Immature natural killer cell (primary cell): ENCODE measurements at regions not wholly inside any gene's neighbourhood (a gene's known extent, or its start where the extent isn't known, plus 50 kb on each side); places are given as distances from the start of the nearest gene placed in this dataset.
A peak's percentile ranks its signal among the peaks of the same experiment; 100 is the strongest.
"Not testable (repeated sequence)": the region's sequence is repeated elsewhere in the genome, so short reads cannot be mapped to it uniquely, and the experiment has no call there.

Source experiments
- DNase-seq, 3 donors: peaks; one replicate each; pipeline ENCODE4 v3.0.0; 2022; ENCODE audit warnings: mixed read lengths in 1 of 3
- H3K27ac Mint-ChIP-seq, 6 donors: one replicate each; pipeline ENCODE4 v1.8.0; 2020; ENCODE audit warnings: mixed read lengths in 6 of 6, mild to moderate bottlenecking in 5 of 6, inconsistent platforms in 4 of 6, moderate library complexity in 3 of 6
- H3K27me3 Mint-ChIP-seq, 3 donors: one replicate each; pipeline ENCODE4 v1.8.0; 2020 to 2021; ENCODE audit warnings: low read depth in 3 of 3, mild to moderate bottlenecking in 3 of 3, mixed read lengths in 3 of 3, moderate library complexity in 3 of 3, inconsistent platforms in 1 of 3
- H3K36me3 Mint-ChIP-seq, 3 donors: one replicate each; pipeline ENCODE4 v1.8.0; 2020; ENCODE audit warnings: mixed read lengths in 3 of 3, inconsistent platforms in 2 of 3, mild to moderate bottlenecking in 2 of 3
- H3K4me1 Mint-ChIP-seq, 2 donors: one replicate each; pipeline ENCODE4 v1.8.0; 2020; ENCODE audit warnings: inconsistent platforms in 2 of 2, mild to moderate bottlenecking in 2 of 2, mixed read lengths in 2 of 2, moderate library complexity in 1 of 2
- H3K4me3 Mint-ChIP-seq, 5 donors: one replicate each; pipeline ENCODE4 v1.8.0; 2020; ENCODE audit warnings: mild to moderate bottlenecking in 5 of 5, mixed read lengths in 5 of 5, inconsistent platforms in 3 of 5, moderate library complexity in 3 of 5
- H3K9me3 Mint-ChIP-seq, 6 donors: one replicate each; pipeline ENCODE4 v1.8.0; 2020; ENCODE audit warnings: mild to moderate bottlenecking in 6 of 6, mixed read lengths in 6 of 6, inconsistent platforms in 4 of 6, moderate library complexity in 3 of 6

DNA sequence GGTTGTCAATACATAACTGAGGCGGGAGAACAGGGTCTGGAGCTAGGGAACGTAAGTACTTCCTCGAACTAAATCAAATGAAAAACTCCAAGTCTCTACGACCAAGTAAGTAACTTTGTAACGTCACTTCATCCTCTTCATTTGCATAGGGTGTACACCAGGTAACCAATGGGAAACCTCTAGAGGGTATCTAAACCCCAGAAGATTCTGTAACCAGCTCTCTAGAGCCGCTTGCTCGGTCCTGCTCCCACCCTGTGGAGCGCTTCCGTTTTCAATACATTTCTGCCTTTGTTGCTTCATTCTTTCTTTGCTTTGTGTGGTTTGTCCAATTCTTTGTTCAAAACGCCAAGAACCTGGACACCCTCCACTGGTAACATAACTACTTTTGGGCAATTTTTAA lies 133.5 kb upstream of the TMEM170B start:
- H3K4me1 Mint-ChIP-seq: peaks cover 11 to 16% of the 10 kb centered on the region in 2 donors

DNA sequence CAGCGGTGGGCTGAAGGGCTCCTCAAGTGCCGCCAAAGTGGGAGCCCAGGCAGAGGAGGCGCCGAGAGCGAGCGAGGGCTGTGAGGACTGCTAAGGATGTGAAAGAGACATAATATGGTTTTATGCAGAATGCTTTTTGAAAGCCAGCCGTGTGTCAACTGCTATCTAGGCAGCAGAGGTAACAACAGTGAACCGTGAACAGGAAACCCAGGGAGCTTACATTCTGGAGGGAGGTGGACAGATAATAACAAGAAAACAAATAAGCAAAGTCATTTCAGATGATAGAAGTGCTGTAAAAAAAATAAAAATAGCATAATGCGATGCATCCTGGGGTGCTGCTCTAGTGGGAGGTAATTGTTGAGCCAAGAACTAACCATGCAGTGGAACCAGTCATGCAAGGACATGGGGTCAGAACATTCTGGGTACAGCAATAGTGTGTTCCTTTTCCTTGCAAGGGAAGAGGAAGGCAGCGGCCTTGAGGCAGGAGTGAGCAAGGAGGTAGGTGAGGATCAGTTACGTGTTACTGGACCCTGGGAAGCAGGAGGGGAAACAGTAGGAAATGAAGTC lies 134.4 kb upstream of the TMEM170B start:
- DNase-seq: no peak
- Mint-ChIP-seq H3K27me3 (peaks cover 0 to 3% (median 0%) of the 10 kb centered on the region in 3 donors), H3K9me3 (no peaks in the 10 kb centered on the region), H3K4me3 (no peak overlapping the region), H3K27ac (no peak overlapping the region), H3K4me1 (peaks cover 11 to 16% of the 10 kb centered on the region in 2 donors), H3K36me3 (peaks cover 0 to 3% (median 0%) of the 10 kb centered on the region in 3 donors)

More for the DNA sequence above, 133.5 kb upstream of the TMEM170B start:
- H3K4me3 Mint-ChIP-seq: no peak overlapping the region
- H3K9me3 Mint-ChIP-seq: no peaks in the 10 kb centered on the region
- no peak for DNase-seq
- H3K27ac Mint-ChIP-seq: no peak overlapping the region
- no peaks in the 10 kb centered on the region for H3K27me3 Mint-ChIP-seq
- peaks cover 0 to 3% (median 0%) of the 10 kb centered on the region in 3 donors for H3K36me3 Mint-ChIP-seq

DNA sequence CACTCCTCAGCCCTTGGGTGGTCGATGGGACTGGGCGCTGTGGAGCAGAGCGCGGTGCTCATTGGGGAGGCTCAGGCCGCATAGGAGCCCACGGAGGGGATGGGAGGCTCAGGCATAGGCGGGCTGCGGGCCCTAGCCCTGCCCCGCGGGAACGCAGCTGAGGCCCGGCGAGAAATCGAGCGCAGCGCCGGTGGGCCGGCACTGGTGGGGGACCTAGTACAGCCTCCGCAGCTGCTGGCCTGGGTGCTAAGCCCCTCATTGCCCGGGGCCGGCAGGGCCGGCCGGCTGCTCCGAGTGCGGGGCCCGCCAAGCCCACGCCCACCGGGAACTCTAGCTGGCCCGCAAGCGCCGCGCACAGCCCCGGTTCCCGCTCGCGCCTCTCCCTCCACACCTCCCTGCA lies 135.0 kb upstream of the TMEM170B start:
- H3K36me3 Mint-ChIP-seq: not testable (repeated sequence)

DNA sequence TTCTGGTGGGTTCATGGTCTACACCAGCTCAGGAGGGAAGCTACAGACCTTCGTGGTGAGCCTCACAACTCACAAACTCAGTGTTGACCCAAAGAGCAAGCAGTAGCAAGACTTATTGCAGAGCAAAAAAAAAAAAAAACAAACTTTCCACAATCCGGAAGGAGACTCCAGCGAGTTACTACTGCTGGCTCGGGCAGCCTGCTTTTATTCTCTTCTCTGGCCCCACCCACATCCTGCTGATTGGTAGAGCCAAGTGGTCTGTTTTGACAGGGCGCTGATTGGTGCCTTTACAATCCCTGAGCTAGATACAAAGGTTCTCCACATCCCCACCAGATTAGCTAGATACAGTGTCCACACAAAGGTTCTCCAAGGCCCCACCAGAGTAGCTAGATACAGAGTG lies 135.6 kb upstream of the TMEM170B start:
- peaks cover 11 to 16% of the 10 kb centered on the region in 2 donors for H3K4me1 Mint-ChIP-seq
- H3K27me3 Mint-ChIP-seq, DNase-seq, H3K4me3 Mint-ChIP-seq, H3K27ac Mint-ChIP-seq, H3K9me3 Mint-ChIP-seq, H3K36me3 Mint-ChIP-seq: not testable (repeated sequence)

More for the DNA sequence above, 135.0 kb upstream of the TMEM170B start:
- peaks cover 11 to 16% of the 10 kb centered on the region in 2 donors for H3K4me1 Mint-ChIP-seq
- not testable (repeated sequence) for H3K27me3 Mint-ChIP-seq, H3K27ac Mint-ChIP-seq, DNase-seq, H3K4me3 Mint-ChIP-seq, H3K9me3 Mint-ChIP-seq

DNA sequence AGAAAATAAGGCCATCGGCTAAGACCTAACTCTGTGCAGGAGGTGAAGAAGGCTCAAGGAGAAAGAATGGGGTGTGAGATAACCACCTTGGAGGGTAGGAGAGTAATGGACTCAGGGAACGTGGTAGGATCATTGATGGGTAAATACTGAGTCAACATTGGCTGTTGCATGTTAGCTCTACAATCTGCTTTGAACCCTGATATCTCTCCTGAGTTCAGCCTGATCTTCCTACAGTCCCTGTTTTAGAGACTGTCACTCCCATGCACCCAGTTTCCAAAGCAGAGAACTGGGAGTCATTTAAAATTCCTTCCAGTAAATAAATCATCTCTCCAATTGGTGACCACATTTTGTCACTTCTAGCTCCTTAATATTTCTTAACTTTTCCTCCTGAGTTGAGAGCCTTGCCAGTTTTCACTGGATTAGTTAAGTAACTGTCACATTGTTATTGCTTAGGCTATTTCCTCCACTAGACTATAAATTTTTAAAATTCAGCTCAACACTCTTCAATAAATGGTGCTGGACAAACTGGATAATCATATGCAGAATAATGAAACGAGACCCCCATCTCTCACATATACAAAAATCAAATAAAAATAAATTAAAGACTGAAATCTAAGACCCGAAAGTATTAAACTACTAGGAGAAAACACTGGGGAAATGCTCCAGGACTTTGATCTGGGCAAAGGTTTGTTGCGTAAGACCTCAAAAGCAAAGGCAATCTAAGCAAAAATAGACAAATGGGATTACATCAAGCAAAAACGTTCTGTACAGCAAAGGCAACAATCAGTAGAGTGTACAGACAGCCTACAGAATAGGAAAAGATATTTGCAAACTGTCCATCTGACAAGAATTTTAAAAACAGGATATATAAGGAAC lies 138.9 kb upstream of the TMEM170B start:
- peaks cover 3 to 5% (median 4%) of the 10 kb centered on the region in 3 donors for H3K27me3 Mint-ChIP-seq
- no peak for DNase-seq
- H3K4me3 Mint-ChIP-seq: no peak overlapping the region
- no peaks in the 10 kb centered on the region for H3K9me3 Mint-ChIP-seq
- H3K36me3 Mint-ChIP-seq: peaks cover 0 to 11% (median 0%) of the 10 kb centered on the region in 3 donors
- peaks cover 0 to 2% of the 10 kb centered on the region in 2 donors for H3K4me1 Mint-ChIP-seq
- H3K27ac Mint-ChIP-seq: no peak overlapping the region

DNA sequence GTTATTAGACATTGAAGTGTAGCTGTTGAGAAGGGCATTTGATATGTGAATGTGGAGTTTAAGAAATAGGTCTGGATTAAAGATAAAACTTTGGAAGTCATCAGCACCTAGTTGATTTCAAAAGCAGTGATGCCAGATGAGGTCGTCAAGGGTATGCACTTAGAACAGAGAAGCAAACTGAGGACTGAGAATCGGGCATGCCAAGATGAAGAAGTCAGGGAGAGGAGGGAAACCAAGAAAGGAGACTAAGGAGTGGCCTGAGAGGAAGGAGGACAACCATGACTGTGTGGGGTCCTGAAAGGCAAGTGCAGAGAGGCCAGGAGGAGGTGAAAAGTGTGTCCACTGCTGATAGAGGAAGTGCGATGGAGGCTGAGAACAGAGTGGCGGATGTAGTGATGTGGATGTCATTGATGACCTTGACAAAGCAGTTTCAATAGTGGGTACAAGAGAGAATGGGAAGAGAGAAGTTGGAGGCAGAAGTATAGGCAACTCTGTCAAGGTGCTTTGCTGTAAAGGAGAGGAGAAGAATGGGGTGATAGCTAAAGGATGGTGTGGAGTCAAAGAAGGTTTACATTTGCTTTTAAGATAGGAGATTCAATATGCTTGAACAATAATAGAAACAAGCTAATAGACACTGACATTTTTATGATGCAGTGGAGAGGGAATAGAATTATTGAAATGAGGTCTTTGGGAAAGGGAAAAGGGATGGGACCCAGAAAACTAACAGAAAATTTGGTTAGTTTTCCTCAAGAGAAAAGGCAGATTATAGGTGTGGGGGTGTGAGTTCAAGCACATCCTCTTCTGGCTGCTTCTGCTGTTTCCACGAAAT lies 139.7 kb upstream of the TMEM170B start:
- Mint-ChIP-seq H3K27me3 (peaks cover 3 to 5% (median 4%) of the 10 kb centered on the region in 3 donors), H3K4me3 (no peak overlapping the region), H3K27ac (no peak overlapping the region), H3K9me3 (no peaks in the 10 kb centered on the region), H3K36me3 (peaks cover 0 to 11% (median 0%) of the 10 kb centered on the region in 3 donors), H3K4me1 (peaks cover 0 to 6% of the 10 kb centered on the region in 2 donors)
- DNase-seq: no peak

DNA sequence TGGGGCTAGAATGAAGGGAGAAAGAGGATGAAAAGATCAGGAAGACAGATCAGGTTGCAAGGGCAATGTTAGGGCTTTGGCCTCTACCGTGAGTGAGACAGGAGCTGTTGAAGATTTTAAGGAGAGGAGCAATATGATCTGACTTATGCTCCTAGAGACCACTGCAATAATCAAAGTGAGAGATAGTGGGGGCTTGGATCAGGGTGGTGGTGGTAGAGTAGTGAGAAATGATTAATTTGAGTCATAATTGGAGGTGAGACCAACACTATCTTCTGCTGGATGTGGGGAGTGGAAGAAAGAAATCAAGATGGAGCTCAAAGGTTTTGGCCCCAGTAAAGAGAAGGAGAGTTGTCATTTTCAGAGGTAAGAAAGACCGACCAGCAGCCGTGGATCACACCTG lies 140.7 kb upstream of the TMEM170B start:
- no peak overlapping the region for H3K4me3 Mint-ChIP-seq
- H3K9me3 Mint-ChIP-seq: no peaks in the 10 kb centered on the region
- DNase-seq: no peak
- peaks cover 0 to 7% of the 10 kb centered on the region in 2 donors for H3K4me1 Mint-ChIP-seq
- peaks cover 3 to 6% (median 4%) of the 10 kb centered on the region in 3 donors for H3K27me3 Mint-ChIP-seq
- H3K27ac Mint-ChIP-seq: peak overlapping the region in 2 of 6 donors; percentile 16 to 20
- peaks cover 0 to 11% (median 0%) of the 10 kb centered on the region in 3 donors for H3K36me3 Mint-ChIP-seq

DNA sequence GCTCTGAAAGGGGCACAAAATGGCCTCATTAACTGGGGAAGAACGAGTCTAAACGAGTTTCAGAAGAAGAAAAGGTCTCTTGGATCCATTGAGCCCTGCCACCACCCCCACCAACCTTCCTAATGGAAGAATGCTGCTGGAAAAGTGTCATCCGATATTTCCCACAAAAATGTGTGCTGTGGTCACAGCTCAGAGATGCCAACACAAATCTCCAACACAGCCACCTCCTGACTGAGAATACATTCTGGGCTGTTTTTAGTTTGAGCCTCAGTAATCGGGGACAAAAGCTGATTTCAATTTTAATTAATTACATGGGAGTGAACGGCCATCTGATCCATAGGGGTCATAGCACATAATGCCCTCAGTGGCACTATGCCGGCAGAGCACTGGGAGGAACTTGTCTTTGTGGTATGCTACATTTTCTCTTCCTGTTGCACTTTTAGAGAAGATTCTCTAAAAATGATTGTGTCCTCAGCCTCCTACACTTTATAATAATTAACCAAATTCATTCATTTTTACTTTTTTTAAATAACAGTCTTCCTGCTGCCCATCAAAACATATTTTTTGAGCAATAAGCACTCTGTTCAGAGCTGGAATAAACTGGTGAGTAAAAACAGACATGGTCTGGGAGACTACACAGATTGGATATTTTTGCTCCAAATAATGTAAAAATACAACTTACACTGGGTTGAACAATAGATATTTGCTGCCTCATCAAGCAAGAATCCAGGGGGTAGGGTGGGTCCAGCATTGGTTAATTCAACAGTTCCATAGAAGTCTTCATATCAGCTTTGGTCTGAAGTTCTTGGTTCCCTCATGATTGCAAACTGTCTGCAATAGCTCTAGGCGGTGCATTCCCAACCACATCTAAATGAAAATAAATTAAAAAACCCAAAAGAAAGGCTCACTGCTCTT lies 143.6 kb upstream of the TMEM170B start:
- H3K27me3 Mint-ChIP-seq: peaks cover 4 to 8% (median 5%) of the 10 kb centered on the region in 3 donors
- no peaks in the 10 kb centered on the region for H3K9me3 Mint-ChIP-seq
- DNase-seq: no peak
- no peak overlapping the region for H3K4me3 Mint-ChIP-seq
- H3K4me1 Mint-ChIP-seq: peaks cover 0 to 7% of the 10 kb centered on the region in 2 donors
- H3K27ac Mint-ChIP-seq: no peak overlapping the region
- peaks cover 0 to 11% (median 0%) of the 10 kb centered on the region in 3 donors for H3K36me3 Mint-ChIP-seq

DNA sequence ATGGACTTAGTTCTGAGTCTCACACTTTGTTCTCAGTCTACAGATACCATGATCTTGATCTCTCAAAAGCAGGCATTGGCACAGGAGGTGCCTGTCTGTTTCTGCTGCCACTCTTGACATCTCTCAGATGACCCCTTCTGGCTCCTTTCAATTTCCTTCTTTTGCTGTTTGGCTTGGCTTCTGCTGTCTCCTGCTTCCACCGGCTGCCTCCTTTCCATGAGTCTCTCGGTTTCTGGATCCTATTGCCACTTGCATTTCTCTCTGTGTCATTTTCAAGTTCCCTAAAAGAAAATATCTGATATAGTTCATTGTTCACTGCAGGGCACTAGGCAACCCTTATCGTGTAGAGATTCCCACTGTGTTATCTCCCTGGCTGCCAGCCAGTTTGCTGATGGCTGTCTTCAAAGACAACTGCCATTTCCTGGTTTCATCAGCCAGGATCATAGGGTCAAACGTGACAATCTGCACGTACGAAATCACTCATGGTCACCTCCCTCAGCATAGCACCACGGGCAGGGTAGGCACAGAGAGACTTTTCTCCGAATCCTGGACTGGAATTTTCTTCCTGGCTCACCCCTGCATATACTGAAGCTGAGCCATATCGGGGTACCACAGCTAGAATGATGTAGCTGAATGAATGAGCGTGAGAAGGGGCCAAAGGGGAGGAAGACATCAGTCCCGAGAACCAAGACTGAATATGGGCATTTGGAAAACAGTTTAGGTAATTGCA lies 144.6 kb upstream of the TMEM170B start:
- H3K27me3 Mint-ChIP-seq: peaks cover 4 to 5% (median 5%) of the 10 kb centered on the region in 3 donors
- peaks cover 0 to 11% (median 0%) of the 10 kb centered on the region in 3 donors for H3K36me3 Mint-ChIP-seq
- no peak for DNase-seq
- H3K9me3 Mint-ChIP-seq: no peaks in the 10 kb centered on the region
- no peak overlapping the region for H3K4me3 Mint-ChIP-seq
- peaks cover 0 to 7% of the 10 kb centered on the region in 2 donors for H3K4me1 Mint-ChIP-seq
- no peak overlapping the region for H3K27ac Mint-ChIP-seq

DNA sequence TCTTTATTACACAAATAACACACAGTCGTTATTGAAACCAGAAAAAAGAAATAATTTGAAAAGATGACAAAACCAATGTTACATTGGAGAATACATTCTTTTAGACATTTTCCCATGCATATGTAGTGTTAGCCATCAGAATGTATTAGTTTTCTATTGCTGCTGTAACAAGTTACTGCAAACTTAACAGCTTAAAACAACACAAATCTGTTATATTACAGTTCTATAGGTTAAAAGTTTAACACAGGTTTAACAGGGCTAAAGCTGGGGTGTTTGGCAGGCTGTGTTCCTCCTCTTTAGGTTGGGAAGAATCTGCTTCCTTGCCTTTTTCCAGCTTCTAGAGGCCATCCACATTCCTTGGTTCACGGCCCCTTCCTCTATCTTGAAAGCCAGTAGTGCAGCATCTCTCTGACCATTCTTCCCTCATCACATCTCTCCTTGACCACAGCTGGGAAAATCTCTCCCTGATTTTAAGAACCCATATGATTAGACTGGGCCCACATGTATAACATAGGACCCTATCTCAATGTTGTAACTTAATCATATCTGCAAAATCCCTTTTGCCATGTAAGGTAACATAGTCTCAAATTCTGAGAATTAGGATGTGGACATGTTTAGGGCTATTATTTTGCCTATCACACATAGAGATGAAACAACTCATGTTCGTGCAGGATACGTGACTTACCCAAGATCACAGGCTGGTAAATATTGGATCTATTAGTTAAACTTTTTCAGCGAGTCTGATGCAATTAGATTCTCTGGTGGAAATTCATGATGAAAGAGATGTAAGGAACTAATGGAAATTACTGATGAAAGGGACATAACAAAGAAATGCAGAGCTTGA lies 145.4 kb upstream of the TMEM170B start:
- H3K9me3 Mint-ChIP-seq: no peaks in the 10 kb centered on the region
- peaks cover 0 to 6% (median 5%) of the 10 kb centered on the region in 3 donors for H3K27me3 Mint-ChIP-seq
- H3K4me1 Mint-ChIP-seq: peaks cover 0 to 7% of the 10 kb centered on the region in 2 donors
- no peak for DNase-seq
- peaks cover 0 to 11% (median 0%) of the 10 kb centered on the region in 3 donors for H3K36me3 Mint-ChIP-seq
- no peak overlapping the region for H3K27ac Mint-ChIP-seq
- H3K4me3 Mint-ChIP-seq: no peak overlapping the region

DNA sequence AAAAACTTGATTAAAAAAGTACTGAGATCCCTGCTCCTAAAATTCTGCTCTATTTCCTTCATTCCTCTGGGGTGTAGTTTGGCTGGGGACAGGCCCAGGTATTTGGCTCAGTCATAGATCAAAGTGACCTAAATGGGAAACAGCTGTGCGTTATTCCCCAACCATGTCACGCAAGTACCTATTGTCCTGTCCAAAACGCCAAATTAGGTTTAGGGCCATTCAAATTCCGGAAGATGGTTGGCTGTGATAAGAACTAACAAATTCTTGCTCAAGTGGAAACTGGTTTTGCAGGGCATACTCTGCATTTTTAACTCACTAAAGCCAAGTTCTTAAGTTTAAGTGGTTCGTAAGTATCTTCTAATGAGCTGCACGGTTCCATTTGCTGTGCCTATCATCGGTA lies 147.6 kb upstream of the TMEM170B start:
- H3K27me3 Mint-ChIP-seq: peaks cover 0 to 10% (median 2%) of the 10 kb centered on the region in 3 donors
- no peak overlapping the region for H3K4me3 Mint-ChIP-seq
- H3K27ac Mint-ChIP-seq: no peak overlapping the region
- H3K4me1 Mint-ChIP-seq: peaks cover 0 to 7% of the 10 kb centered on the region in 2 donors
- DNase-seq: no peak
- no peaks in the 10 kb centered on the region for H3K9me3 Mint-ChIP-seq
- H3K36me3 Mint-ChIP-seq: no peaks in the 10 kb centered on the region
